GM21786 (cell line): ENCODE measurements at regions not wholly inside any gene's neighbourhood (a gene's known extent, or its start where the extent isn't known, plus 50 kb on each side); places are given as distances from the start of the nearest gene placed in this dataset.
"Not testable (repeated sequence)": the region's sequence is repeated elsewhere in the genome, so short reads cannot be mapped to it uniquely, and the experiment has no call there.

Experiments used
- ATAC-seq: cut with Tn5 transposase; IDR thresholded peaks from one replicate; pipeline ENCODE4 v1.9.1; 2021; ENCODE audit not compliant: unreplicated experiment

- ATAC-seq: no peak
Measured at GRCh38 chr1:218494449-218494852, 149.3 kb downstream of the TGFB2 start.

- ATAC-seq: no peak
Measured at GRCh38 chr1:218495931-218496330, 150.8 kb downstream of the TGFB2 start.

GRCh38 chr1:218496561-218496960, 151.4 kb downstream of the TGFB2 start:
- no peak for ATAC-seq

GRCh38 chr1:218498056-218498938, 153.2 kb downstream of the TGFB2 start:
- no peak for ATAC-seq

GRCh38 chr1:218499011-218499691, 154.0 kb downstream of the TGFB2 start:
- no peak for ATAC-seq

GRCh38 chr1:218499911-218500310, 154.8 kb downstream of the TGFB2 start:
- ATAC-seq: no peak

GRCh38 chr1:218501161-218501560, 156.0 kb downstream of the TGFB2 start:
- ATAC-seq: no peak

- no peak for ATAC-seq
Measured at GRCh38 chr1:218502383-218502782, 157.2 kb downstream of the TGFB2 start.

GRCh38 chr1:218503102-218503501, 158.0 kb downstream of the TGFB2 start:
- no peak for ATAC-seq

GRCh38 chr1:218507355-218508002, 162.3 kb downstream of the TGFB2 start:
- no peak for ATAC-seq

- ATAC-seq: no peak
Measured at GRCh38 chr1:218510153-218510772, 165.1 kb downstream of the TGFB2 start.

- no peak for ATAC-seq
Measured at GRCh38 chr1:218513328-218513727, 168.2 kb downstream of the TGFB2 start.

GRCh38 chr1:218514689-218515088, 169.6 kb downstream of the TGFB2 start:
- ATAC-seq: no peak

- ATAC-seq: no peak
Measured at GRCh38 chr1:218516526-218516925, 171.4 kb downstream of the TGFB2 start.

- ATAC-seq: no peak
Measured at GRCh38 chr1:218517459-218517858, 172.3 kb downstream of the TGFB2 start.

GRCh38 chr1:218518216-218518740, 173.1 kb downstream of the TGFB2 start:
- no peak for ATAC-seq

GRCh38 chr1:218520646-218521045, 175.5 kb downstream of the TGFB2 start:
- not testable (repeated sequence) for ATAC-seq

- peak; percentile 67 for ATAC-seq
Measured at GRCh38 chr1:218521414-218522169, 176.5 kb downstream of the TGFB2 start.

GRCh38 chr1:218524526-218524925, 179.4 kb downstream of the TGFB2 start:
- no peak for ATAC-seq

- no peak for ATAC-seq
Measured at GRCh38 chr1:218525031-218525430, 179.9 kb downstream of the TGFB2 start.
